GM21717 (cell line): ENCODE measurements at regions not wholly inside any gene's neighbourhood (a gene's known extent, or its start where the extent isn't known, plus 50 kb on each side); places are given as distances from the start of the nearest gene placed in this dataset.

Experiments
- ATAC-seq: cut with Tn5 transposase; IDR thresholded peaks from one replicate; pipeline ENCODE4 v1.9.1; 2021; ENCODE audit warnings: mild to moderate bottlenecking, moderate library complexity; ENCODE audit not compliant: unreplicated experiment

DNA sequence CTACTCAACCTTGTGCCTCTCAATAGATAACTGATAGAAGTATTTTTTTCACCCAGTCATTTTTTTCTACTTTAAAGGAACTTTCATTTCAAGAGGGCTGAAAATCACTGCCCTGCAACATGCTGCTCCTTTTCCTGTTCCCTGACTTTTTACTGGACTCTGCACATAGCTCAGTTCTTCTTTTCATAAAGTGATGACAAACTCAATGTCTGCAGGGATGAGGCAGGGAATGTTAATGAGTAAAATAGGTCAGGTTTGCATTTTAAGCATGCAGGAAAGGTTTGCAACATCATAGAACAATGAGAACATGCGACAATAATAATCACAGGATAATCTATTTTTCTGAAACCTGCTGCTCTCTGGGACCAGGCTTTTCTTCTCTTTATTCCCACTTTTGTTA is 172.2 kb upstream of the SGCD start:
- ATAC-seq: no peak

- ATAC-seq: no peak
Measured at GRCh38 chr5:156155598-156155997, 171.4 kb upstream of the SGCD start.

GRCh38 chr5:156164306-156164705 is 162.7 kb upstream of the SGCD start:
- ATAC-seq: no peak

- no peak for ATAC-seq
Measured at GRCh38 chr5:156169495-156169894, 157.5 kb upstream of the SGCD start.

GRCh38 chr5:156170351-156170961 is 156.5 kb upstream of the SGCD start:
- ATAC-seq: no peak

- no peak for ATAC-seq
Measured at GRCh38 chr5:156174225-156174624, 152.7 kb upstream of the SGCD start.

DNA sequence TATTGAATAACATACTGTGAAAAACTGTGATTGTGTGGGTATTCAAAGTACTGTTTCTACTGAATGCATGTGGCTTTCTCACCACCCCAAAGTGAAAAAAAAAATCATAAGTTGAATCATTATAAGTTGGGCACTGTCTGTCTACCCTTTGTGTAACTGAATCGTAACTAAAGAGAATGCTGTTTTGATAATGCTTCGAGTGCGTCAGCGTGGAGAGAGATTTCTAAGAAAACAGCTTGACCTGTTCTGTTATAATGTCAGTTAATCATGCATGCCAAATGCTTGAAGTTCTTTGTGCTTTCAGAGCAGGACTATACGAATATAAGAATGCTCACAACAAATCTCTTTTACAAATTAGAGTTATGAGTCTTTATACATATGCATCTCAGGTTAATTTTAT is 148.8 kb upstream of the SGCD start:
- ATAC-seq: no peak

DNA sequence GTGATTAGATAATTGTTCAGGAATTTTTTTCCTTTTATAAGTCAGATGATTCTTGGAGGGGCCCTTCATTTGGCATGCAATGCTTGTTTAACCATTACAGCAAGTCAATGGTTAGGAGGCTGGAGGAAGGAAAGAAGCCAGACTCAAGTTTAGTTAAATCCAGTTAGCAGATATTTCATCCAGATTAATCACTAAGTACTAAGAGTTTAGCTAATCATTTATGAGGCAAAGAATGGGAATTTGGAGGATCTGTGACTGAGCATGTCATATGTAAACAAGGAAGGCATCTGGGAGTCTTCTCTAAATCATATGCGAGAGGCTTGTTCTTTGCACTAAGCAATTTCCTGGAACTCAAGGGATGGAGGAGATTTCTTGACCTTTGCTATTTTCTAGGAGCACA is 145.3 kb upstream of the SGCD start:
- no peak for ATAC-seq

DNA sequence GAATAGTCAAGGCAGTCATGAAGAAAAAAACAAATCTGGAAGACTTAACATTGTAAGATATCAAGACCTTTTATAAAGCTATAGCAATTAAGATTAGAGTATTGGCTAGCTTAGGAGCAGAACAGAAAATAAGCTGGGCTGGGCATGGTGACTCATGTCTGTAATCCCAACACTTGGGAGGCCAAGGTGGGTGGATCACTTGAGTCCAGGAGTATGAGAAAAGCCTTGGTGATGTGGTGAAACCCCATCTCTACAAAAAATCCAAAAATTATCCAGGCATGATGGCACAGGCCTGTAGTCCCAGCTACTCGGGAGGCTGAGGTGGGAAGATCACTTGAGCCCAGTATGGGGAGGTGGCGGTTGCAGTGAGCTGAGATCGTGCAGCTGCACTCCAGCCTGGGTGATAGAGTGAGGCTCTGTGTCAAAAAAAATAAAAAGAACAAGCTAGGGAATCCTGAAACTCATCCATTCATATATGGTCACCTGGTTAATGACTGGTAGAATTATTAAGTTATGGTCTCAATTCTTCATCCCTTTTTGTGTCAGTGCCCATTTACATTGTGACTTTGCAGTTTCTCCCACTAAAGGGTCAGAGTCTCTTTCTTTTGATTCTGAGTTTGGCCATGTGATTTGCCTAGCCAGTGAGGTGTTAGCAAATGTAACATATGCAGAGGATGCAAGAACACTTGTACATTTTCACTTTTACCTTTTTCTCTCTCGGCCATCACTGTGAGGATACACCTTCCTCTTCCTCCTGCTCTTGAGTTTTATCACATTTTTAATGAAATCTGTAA is 144.6 kb upstream of the SGCD start:
- ATAC-seq: no peak

DNA sequence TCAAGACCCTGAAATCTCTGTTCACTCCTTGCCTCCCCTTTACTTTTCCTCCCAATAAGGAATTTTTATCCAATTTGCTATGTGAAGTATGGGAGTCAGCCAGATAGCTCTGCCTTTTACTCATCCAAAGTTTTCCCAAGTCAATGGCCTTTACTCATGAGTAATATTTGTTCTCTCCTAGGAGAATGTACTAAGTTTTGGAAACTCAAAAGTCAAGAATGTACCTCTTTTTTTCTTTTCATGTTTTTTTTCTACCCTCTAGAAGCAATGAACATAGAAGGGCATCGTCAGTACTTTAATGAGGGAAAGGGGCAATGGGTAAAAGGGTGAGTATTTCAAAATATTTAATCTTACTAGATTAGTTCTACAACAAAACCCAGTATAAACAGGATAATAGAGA is 140.2 kb upstream of the SGCD start:
- ATAC-seq: no peak

DNA sequence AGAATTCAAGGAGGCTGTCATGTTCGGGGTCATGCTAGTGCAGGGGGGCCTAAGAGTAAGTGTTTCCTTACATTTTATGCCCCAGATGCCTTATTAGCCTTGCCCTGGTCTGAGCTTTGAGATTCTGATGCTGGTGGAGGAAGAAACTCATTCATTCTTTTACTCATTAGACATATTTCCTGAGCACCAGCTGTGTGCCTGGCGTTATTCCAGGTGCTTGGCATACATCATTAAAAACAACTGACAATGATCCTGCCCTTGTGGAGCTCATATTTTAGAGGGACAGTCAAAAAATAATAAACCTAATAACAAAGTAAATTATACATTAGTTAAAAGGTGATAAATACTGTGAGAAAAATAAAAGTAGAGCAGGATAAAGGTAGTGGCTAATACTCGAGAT is 138.9 kb upstream of the SGCD start:
- ATAC-seq: no peak

DNA sequence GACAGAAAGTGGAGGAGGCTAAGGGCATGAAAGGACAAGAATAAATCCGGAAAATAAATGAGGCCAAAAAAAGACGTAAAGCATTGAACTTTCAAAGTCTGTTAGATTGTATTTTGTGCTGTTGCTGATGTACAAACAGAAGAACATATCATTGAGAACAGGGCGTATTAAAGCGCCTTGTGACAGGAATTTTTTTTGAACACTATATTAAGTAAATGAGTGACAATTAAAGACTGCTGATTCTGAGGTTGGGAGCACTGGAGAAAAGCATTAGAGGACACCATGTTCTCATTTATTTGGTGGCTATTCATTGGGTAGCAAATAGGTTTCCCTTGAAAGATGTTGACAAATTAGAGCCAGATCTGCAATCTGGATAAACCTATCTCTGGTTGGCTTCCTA is 137.3 kb upstream of the SGCD start:
- no peak for ATAC-seq

DNA sequence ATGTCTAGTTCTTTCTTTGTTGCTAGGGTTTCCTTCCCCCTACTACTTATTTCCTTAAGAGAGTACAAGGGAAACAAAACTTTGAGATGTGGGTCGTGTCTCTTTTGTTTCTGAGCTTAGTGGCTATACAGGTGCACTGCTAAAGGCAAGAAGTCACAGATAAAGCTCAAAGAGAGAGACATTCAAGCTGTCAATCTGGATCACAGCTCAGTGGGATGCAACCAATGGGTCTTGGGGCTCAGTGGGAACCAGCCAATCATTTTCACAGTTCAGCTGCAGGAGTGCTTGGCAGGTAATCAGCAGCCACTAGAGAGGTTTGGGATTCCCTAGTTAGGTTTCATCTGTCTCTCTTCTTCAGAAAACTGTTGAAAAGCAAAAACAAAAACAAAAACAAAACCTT is 135.4 kb upstream of the SGCD start:
- no peak for ATAC-seq

DNA sequence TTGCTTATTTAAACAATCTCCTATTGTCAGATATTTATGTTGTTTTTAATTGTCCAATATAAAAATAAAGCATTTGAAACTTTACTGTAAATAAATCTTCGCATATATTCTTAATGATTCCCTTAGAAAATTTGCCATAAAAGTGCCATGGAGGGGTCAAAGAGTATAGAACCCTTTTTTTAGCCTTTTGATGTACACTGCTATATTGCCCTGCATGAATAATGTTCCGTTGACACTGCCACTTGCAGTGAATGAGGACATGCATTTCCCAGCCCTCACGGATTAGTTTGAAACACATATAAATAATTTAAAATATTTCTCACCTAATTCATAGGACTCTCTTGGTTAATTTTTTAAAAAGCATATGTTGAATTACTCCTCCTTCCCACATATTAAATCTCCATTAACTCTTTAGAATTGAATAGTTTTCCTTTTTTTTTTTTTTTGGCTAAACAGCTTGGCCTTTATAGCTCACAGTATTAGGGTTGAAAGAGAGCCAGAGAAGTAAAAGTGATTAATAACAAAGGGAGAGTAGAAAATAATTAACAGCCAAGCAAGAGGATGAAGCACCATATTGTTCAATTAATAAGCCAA is 129.8 kb upstream of the SGCD start:
- no peak for ATAC-seq

DNA sequence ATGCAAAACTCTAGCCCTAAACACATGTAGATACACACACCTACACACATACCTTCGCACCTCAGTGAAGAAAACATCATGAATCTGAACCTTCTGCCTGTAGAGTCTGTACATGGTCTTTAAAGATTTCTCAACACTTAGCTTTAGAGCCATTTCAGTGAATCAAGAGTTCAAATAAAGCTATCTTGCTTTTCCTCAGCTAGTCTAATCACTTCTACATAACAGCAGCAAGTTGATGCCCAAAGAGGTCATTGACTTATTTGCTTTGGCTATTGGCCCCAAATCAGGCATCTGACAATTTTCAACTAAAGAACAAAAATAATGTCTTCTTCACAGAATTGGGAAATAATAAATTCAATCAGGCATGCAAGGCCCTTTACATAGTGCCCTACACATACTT is 127.9 kb upstream of the SGCD start:
- ATAC-seq: no peak

DNA sequence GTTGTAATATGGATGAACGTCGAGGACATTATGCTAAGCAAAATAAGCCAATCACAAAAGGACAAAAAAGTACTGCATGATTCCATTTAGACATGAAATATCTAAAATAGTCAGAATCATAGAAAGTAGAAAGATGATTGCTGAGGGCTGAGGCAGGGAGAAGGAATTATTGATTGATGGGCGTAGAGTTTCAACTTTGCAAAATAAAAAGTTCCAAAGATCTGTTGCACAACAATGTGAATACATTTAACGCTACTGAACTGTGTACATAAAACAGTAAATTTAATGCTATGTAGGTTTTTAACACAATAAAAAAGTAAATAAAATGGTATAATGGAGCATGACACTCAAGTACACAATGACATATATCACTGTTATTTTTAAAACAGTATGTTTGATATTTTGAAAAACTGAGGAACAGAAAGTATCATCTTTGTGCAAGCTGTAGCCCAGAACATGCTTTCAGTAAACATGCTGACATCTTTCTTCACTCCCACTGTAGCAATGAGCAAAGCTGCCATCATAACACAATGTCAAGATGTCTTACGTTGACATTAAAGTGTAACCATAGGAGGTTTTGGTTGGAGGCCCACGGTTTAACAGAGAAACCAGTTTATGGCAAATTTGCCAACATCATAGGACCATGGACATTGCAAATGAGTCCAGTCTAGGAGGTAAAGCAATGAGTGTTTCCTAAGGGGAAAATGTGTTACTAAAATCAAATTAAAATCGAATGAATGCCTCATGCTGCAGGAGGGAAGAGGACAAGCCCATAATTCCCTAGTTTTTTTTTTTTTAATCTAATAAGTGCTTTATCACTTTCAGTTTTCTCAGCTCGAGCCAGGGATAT is 125.8 kb upstream of the SGCD start:
- no peak for ATAC-seq

GRCh38 chr5:156201788-156202403 is 125.1 kb upstream of the SGCD start:
- ATAC-seq: no peak

GRCh38 chr5:156208271-156208670 is 118.7 kb upstream of the SGCD start:
- ATAC-seq: no peak

GRCh38 chr5:156218367-156219158 is 108.4 kb upstream of the SGCD start:
- no peak for ATAC-seq

DNA sequence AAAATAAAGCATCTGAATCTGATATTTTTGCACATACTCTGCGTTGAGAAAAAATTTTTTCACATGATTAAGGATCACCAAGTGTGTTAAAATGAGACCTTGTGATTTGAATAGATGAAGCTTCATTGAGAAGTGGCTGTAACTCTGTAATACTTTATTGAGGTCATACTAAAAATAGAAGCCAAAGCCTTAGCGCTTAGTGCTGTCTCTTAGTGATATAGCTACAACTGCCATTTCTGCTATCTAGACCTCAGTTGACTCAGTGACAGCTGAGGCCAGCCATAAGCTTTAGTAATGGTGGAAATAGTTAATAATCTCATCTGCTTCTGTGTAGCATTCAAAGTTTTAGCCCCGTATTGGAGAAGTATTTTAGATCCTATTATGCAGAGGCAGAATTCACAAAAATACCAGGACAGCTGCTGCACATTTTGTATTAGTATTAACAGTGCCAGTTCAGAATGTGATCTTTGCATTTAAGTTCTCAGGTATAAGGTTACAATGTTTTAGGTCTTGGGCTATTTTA is 107.4 kb upstream of the SGCD start:
- ATAC-seq: no peak
